ENCODE measurements at regions not wholly inside any gene's neighbourhood (a gene's known extent, or its start where the extent isn't known, plus 50 kb on each side); places are given as distances from the start of the nearest gene placed in this dataset.

DNA sequence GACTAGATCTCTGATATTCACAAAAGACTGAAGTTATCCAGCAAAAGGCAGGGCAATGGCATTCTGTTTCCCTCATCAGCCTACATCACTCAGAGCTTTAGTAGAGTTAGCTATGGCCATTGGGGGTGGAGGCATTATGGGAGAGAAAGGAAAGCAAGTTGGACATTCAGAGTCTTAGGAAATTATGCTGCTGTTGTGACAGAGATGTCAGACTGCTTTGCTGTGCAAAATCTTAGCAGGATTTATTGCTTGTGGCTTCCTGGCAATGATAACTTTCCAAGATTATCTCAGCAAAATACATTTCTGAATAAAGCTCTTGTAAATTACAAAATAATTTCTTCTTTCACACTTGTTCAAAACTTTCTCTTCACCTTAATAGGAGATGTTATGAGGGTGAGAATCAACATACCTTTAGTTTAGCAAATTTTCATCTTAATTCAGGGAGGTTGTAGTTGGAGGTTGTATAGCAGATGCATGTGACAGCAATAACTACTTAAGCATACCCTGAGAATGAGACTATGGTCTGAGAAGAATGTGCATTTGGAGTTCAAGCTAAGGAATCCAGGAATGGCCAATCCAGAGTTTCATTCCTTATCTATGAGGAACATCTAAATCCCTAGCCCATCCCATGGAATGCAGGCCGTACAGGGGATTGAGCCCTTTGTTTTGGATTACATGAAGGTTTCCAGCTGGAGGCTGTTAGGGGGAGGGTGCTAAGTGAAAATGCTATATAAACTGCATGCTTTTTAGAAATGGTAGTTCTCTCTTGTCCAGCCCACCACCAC, 179.8 kb downstream of the HAO1 start:
- TF ChIP-seq SNAI2 (CRISPR knock-in tag; IDR thresholded peaks at IDR 0.05), result no peak
- no peak for TF ChIP-seq ZNF565 (CRISPR knock-in tag; conservative IDR thresholded peaks at IDR 0.05; ENCODE audit: low read depth)
- TF ChIP-seq CREB5 (CRISPR knock-in tag; IDR thresholded peaks at IDR 0.05; ENCODE audit: low read depth), result no peak
- TF ChIP-seq ZFP3 (CRISPR knock-in tag; IDR thresholded peaks at IDR 0.05), result no peak
- TF ChIP-seq ISL1 (CRISPR knock-in tag; IDR thresholded peaks at IDR 0.05), result no peak
- TF ChIP-seq POU6F1 (CRISPR knock-in tag; IDR thresholded peaks at IDR 0.05; ENCODE audit: borderline replicate concordance, low read depth), result no peak

All from SK-N-SH treated with all-trans-retinoic acid at 6 μM for 48 hours (cell line).